ENCODE measurements at regions not wholly inside any gene's neighbourhood (a gene's known extent, or its start where the extent isn't known, plus 50 kb on each side); places are given as distances from the start of the nearest gene placed in this dataset.
A peak's percentile ranks its signal among the peaks of the same experiment; 100 is the strongest.
"Not testable (repeated sequence)": the region's sequence is repeated elsewhere in the genome, so short reads cannot be mapped to it uniquely, and the experiment has no call there.

- H3K27ac ChIP-seq, result peak overlapping the region; percentile 27
- TF ChIP-seq CTCF (conservative IDR thresholded peaks at IDR 0.05) (no peak), ZFX (IDR thresholded peaks at IDR 0.05) (no peak)
These were observed 2048.3 kb upstream of the PCDH20 start for GRCh38 chr13:63463782-63464610.

- no peak overlapping the region for H3K27ac ChIP-seq
These were observed 2044.9 kb upstream of the PCDH20 start for GRCh38 chr13:63460462-63461090.

GRCh38 chr13:63457186-63457585 is 2041.5 kb upstream of the PCDH20 start:
- H3K27ac ChIP-seq, result no peak overlapping the region
- TF ChIP-seq ZFX (IDR thresholded peaks at IDR 0.05), result no peak
- no peak for TF ChIP-seq CTCF (conservative IDR thresholded peaks at IDR 0.05)

More at GRCh38 chr13:63460462-63461090, 2044.9 kb upstream of the PCDH20 start:
- TF ChIP-seq CTCF (conservative IDR thresholded peaks at IDR 0.05) (no peak), ZFX (IDR thresholded peaks at IDR 0.05) (no peak)

GRCh38 chr13:63455938-63456337 is 2040.3 kb upstream of the PCDH20 start:
- H3K27ac ChIP-seq, result no peak overlapping the region
- no peak for TF ChIP-seq ZFX (IDR thresholded peaks at IDR 0.05)
- TF ChIP-seq CTCF (conservative IDR thresholded peaks at IDR 0.05), result peak; percentile 29

- no peak overlapping the region for H3K27ac ChIP-seq
These were observed 2033.9 kb upstream of the PCDH20 start for GRCh38 chr13:63449550-63449949.

DNA sequence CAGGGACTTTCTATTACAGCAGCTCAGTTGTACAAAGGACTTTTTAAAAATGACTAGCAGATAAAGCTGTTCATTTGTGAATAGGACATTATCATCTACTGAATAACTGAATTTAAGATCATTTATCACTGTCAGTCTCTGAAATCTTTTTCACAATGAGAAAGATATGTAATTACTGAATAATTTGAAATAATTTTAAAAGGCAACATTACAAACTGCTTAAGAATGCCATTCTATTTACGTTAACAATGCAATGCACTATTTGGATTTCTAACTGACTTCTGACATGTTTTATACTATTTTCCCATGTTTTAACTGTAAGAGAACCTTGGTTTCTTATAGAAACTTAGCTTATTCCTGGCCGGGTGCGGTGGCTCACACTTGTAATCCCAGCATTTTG is 2033.0 kb upstream of the PCDH20 start:
- TF ChIP-seq ZFX (IDR thresholded peaks at IDR 0.05) (no peak), CTCF (conservative IDR thresholded peaks at IDR 0.05) (no peak)

More at GRCh38 chr13:63449550-63449949, 2033.9 kb upstream of the PCDH20 start:
- no peak for TF ChIP-seq ZFX (IDR thresholded peaks at IDR 0.05)
- TF ChIP-seq CTCF (conservative IDR thresholded peaks at IDR 0.05), result no peak

GRCh38 chr13:63446329-63446728 is 2030.7 kb upstream of the PCDH20 start:
- no peak overlapping the region for H3K27ac ChIP-seq
- TF ChIP-seq CTCF (conservative IDR thresholded peaks at IDR 0.05) (no peak), ZFX (IDR thresholded peaks at IDR 0.05) (no peak)

More for the DNA sequence above, 2033.0 kb upstream of the PCDH20 start:
- H3K27ac ChIP-seq, result no peak overlapping the region

GRCh38 chr13:63444225-63444624 is 2028.6 kb upstream of the PCDH20 start:
- not testable (repeated sequence) for H3K27ac ChIP-seq

Measured in C4-2B (cell line).